ENCODE measurements at regions not wholly inside any gene's neighbourhood (a gene's known extent, or its start where the extent isn't known, plus 50 kb on each side); places are given as distances from the start of the nearest gene placed in this dataset.

GRCh38 chr5:33369485-33370465 lies 71.0 kb upstream of the TARS1 start:
- DNase-seq, result no peak
- H3K4me1 Mint-ChIP-seq (ENCODE audit: low read depth, unreplicated experiment), result no peaks in the 10 kb centered on the region

GRCh38 chr5:33370466-33370859 lies 70.3 kb upstream of the TARS1 start:
- CTCF ChIA-PET, result no interaction called here

More at GRCh38 chr5:33369485-33370465, 71.0 kb upstream of the TARS1 start:
- Mint-ChIP-seq H3K4me3 (ENCODE audit: low read depth, unreplicated experiment) (no peak overlapping the region), H3K36me3 (ENCODE audit: insufficient read depth, unreplicated experiment) (no peaks in the 10 kb centered on the region), H3K27ac (ENCODE audit: unreplicated experiment) (no peak overlapping the region), H3K9me3 (ENCODE audit: low read depth, unreplicated experiment) (peaks cover 6% of the 10 kb centered on the region), H3K27me3 (ENCODE audit: unreplicated experiment) (no peaks in the 10 kb centered on the region)
- BruUV-seq (replicated peaks), result no TSS peak
- TF ChIP-seq CTCF (IDR thresholded peaks at IDR 0.05; ENCODE audit: unreplicated experiment), result no peak
- CTCF ChIA-PET, result no interaction called here
- intact Hi-C loops (cut with micrococcal nuclease; ENCODE audit: unreplicated experiment), result no loop called here

GRCh38 chr5:33371660-33372059 lies 69.1 kb upstream of the TARS1 start:
- intact Hi-C loops (cut with micrococcal nuclease; ENCODE audit: unreplicated experiment), result no loop called here
- Mint-ChIP-seq H3K27me3 (ENCODE audit: unreplicated experiment) (no peaks in the 10 kb centered on the region), H3K36me3 (ENCODE audit: insufficient read depth, unreplicated experiment) (no peaks in the 10 kb centered on the region), H3K4me3 (ENCODE audit: low read depth, unreplicated experiment) (no peak overlapping the region), H3K4me1 (ENCODE audit: low read depth, unreplicated experiment) (no peaks in the 10 kb centered on the region), H3K9me3 (ENCODE audit: low read depth, unreplicated experiment) (peaks cover 6% of the 10 kb centered on the region), H3K27ac (ENCODE audit: unreplicated experiment) (no peak overlapping the region)
- no peak for DNase-seq
- BruUV-seq (replicated peaks), result no TSS peak
- CTCF ChIA-PET, result interaction anchor here (1.1 kb wide), 1 partner anchor 12 kb away, joined by 6 read pairs; no protein-coding TSS in a partner anchor
- no peak for TF ChIP-seq CTCF (IDR thresholded peaks at IDR 0.05; ENCODE audit: unreplicated experiment)

More at GRCh38 chr5:33370466-33370859, 70.3 kb upstream of the TARS1 start:
- DNase-seq, result no peak
- BruUV-seq (replicated peaks), result no TSS peak
- Mint-ChIP-seq H3K4me1 (ENCODE audit: low read depth, unreplicated experiment) (no peaks in the 10 kb centered on the region), H3K27ac (ENCODE audit: unreplicated experiment) (no peak overlapping the region), H3K36me3 (ENCODE audit: insufficient read depth, unreplicated experiment) (no peaks in the 10 kb centered on the region), H3K9me3 (ENCODE audit: low read depth, unreplicated experiment) (peaks cover 6% of the 10 kb centered on the region), H3K27me3 (ENCODE audit: unreplicated experiment) (no peaks in the 10 kb centered on the region), H3K4me3 (ENCODE audit: low read depth, unreplicated experiment) (no peak overlapping the region)
- no peak for TF ChIP-seq CTCF (IDR thresholded peaks at IDR 0.05; ENCODE audit: unreplicated experiment)
- intact Hi-C loops (cut with micrococcal nuclease; ENCODE audit: unreplicated experiment), result no loop called here

GRCh38 chr5:33372721-33373472 lies 67.9 kb upstream of the TARS1 start:
- no peak overlapping the region for H3K27ac Mint-ChIP-seq (ENCODE audit: unreplicated experiment)
- H3K36me3 Mint-ChIP-seq (ENCODE audit: insufficient read depth, unreplicated experiment), result no peaks in the 10 kb centered on the region
- no peaks in the 10 kb centered on the region for H3K4me1 Mint-ChIP-seq (ENCODE audit: low read depth, unreplicated experiment)
- H3K4me3 Mint-ChIP-seq (ENCODE audit: low read depth, unreplicated experiment), result no peak overlapping the region
- CTCF ChIA-PET, result no interaction called here
- DNase-seq, result no peak
- no peaks in the 10 kb centered on the region for H3K27me3 Mint-ChIP-seq (ENCODE audit: unreplicated experiment)
- peaks cover 6% of the 10 kb centered on the region for H3K9me3 Mint-ChIP-seq (ENCODE audit: low read depth, unreplicated experiment)
- no peak for TF ChIP-seq CTCF (IDR thresholded peaks at IDR 0.05; ENCODE audit: unreplicated experiment)
- intact Hi-C loops (cut with micrococcal nuclease; ENCODE audit: unreplicated experiment), result no loop called here
- BruUV-seq (replicated peaks), result no TSS peak
